ENCODE measurements at regions not wholly inside any gene's neighbourhood (a gene's known extent, or its start where the extent isn't known, plus 50 kb on each side); places are given as distances from the start of the nearest gene placed in this dataset.

- ChIA-PET SMC1A (ENCODE audit: uncharacterized antibody, unreplicated experiment) (no interaction called here), RAD21 (ENCODE audit: unreplicated experiment) (no interaction called here), CTCF (no interaction called here), POLR2A (no interaction called here)
- Histone ChIP-seq H3K36me3 (ENCODE audit: control insufficient read depth in 2 of 2, insufficient read depth in 2 of 2, low read length in 1 of 2) (no peaks in the 10 kb centered on the region), H3K27me3 (replicated peaks in 1 of 2; ENCODE audit: control insufficient read depth in 2 of 2, insufficient read depth in 2 of 2, low read length in 1 of 2) (no peaks in the 10 kb centered on the region), H3K9ac (ENCODE audit: control insufficient read depth, insufficient read depth, low read length) (no peak overlapping the region), H3K4me2 (ENCODE audit: control insufficient read depth, insufficient read depth) (no peak overlapping the region), H3K4me1 (ENCODE audit: control insufficient read depth, insufficient read depth, low read length) (no peaks in the 10 kb centered on the region), H4K20me1 (ENCODE audit: control insufficient read depth, insufficient read depth) (peaks cover 2% of the 10 kb centered on the region; the same call in 1 of the 2 replicates), H3K9me3 (replicated peaks; ENCODE audit: control insufficient read depth, insufficient read depth, low read length) (peaks cover 3% of the 10 kb centered on the region; the same call in 2 of the 3 replicates), H2AFZ (ENCODE audit: control insufficient read depth, low read depth, low read length) (no peak overlapping the region), H3K27ac (ENCODE audit: control insufficient read depth, insufficient read depth) (no peak overlapping the region), H3K4me3 (no peak overlapping the region), H3K79me2 (ENCODE audit: control insufficient read depth, insufficient read depth, low read length) (no peaks in the 10 kb centered on the region)
- 21% methylated on average over 4 of the region's 4 CpGs for WGBS (ENCODE audit: insufficient coverage, insufficient replicate concordance, low lambda C conversion rate, missing lambda C conversion rate)
- in situ Hi-C loops (cut with MboI): no loop called here
- TF ChIP-seq ATF3 (IDR thresholded peaks at IDR 0.05; ENCODE audit: borderline replicate concordance, extremely low read depth, low read depth, low read length): no peak
- TF ChIP-seq SRF (IDR thresholded peaks at IDR 0.05; ENCODE audit: low read depth in 2 of 2, low read length in 2 of 2): no peak
- TF ChIP-seq SMAD1 (IDR thresholded peaks at IDR 0.05; ENCODE audit: low read depth, partially characterized antibody): no peak
- TF ChIP-seq NBN (IDR thresholded peaks at IDR 0.05): no peak
- TF ChIP-seq RELB (IDR thresholded peaks at IDR 0.05; ENCODE audit: low read depth): no peak
- TF ChIP-seq TARDBP (IDR thresholded peaks at IDR 0.05; ENCODE audit: borderline replicate concordance): no peak
- TF ChIP-seq ZNF24 (IDR thresholded peaks at IDR 0.05): no peak
- TF ChIP-seq MTA3 (IDR thresholded peaks at IDR 0.05; ENCODE audit: borderline replicate concordance, low read length): no peak
- no peak for TF ChIP-seq SMARCA5 (IDR thresholded peaks at IDR 0.05)
- intact Hi-C loops (cut with micrococcal nuclease; ENCODE audit: unreplicated experiment): no loop called here
- FAIRE-seq (peak; percentile 44), DNase-seq (ENCODE audit: low read depth, low spot score) (no peak), ATAC-seq (no peak)
- BruUV-seq (replicated peaks): no TSS peak
Observed at GRCh38 chr17:83186226-83186625, 106.8 kb downstream of the METRNL start.

All from GM12878 (cell line).